ENCODE measurements at regions not wholly inside any gene's neighbourhood (a gene's known extent, or its start where the extent isn't known, plus 50 kb on each side); places are given as distances from the start of the nearest gene placed in this dataset.

DNA sequence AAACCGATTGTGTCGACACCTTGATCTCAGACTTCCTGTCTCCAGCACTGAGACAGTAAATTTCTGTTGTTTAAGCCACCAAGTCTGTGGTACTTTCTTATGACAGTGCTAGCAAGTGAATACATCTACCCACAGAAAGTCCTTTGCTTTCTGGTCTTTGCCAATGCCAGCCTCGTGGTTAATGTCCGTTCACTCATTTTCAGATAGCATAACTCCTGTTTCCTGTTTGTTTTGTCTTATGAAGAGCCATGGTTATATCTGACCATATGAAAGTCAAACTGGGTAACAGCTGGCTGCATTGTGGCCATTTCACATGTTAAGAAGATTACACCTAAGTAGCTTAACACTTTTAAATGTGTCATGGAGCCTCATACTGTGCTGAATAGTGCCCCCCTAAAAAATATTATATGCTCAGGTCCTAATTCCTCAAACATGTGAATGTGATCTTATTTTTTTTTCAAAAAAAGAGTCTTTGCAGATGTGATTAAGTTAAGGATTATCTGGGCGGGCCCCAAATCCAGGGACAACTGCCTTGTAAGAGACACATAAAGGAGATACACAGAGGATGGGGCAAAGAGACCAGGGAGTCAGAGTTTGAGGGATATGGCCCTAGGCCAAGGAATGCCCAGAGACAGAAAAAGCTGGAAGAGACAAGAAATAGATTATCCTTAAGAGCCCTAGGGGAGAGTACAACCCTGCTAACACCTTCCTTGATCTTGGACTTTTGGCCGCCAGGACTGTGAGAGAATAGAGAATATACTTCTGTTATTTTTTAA, 118.0 kb downstream of the KCNE4 start:
- DNase-seq = no peak
- no peak for ATAC-seq
- WGBS, 2 donors = 52 to 70% methylated on average over 6 of the region's 6 CpGs
- H3K4me1 ChIP-seq = no peaks in the 10 kb centered on the region
- no peaks in the 10 kb centered on the region for H3K27me3 ChIP-seq
- H3K27ac ChIP-seq = no peak overlapping the region
- TF ChIP-seq, protein P1, sequence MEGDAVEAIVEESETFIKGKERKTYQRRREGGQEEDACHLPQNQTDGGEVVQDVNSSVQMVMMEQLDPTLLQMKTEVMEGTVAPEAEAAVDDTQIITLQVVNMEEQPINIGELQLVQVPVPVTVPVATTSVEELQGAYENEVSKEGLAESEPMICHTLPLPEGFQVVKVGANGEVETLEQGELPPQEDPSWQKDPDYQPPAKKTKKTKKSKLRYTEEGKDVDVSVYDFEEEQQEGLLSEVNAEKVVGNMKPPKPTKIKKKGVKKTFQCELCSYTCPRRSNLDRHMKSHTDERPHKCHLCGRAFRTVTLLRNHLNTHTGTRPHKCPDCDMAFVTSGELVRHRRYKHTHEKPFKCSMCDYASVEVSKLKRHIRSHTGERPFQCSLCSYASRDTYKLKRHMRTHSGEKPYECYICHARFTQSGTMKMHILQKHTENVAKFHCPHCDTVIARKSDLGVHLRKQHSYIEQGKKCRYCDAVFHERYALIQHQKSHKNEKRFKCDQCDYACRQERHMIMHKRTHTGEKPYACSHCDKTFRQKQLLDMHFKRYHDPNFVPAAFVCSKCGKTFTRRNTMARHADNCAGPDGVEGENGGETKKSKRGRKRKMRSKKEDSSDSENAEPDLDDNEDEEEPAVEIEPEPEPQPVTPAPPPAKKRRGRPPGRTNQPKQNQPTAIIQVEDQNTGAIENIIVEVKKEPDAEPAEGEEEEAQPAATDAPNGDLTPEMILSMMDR (IDR thresholded peaks at IDR 0.05) = no peak
- intact Hi-C loops (cut with DNase I) = no loop called here
- no peak for FAIRE-seq
- H3K4me3 ChIP-seq = no peak overlapping the region
- no peaks in the 10 kb centered on the region for H3K36me3 ChIP-seq
- no peaks in the 10 kb centered on the region for H3K9me3 ChIP-seq

DNA sequence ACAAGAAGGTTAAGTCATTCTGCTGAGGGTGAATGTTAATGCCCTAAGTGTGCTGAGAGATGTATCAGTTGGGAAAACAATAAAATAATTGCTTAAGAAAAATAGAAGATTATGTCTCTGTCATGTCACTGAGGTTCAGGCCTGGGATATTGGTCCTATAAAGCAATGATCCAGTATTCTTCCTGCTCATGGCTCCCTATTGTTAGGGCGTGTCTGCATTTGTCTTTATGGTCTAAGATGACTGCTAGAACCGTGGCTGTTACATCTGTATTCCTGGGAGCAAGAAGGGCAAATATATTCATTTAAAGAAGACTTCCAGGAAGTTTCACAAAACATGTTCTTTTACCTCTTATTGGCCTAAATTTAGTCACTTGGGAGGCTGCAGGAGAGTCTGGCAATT, 125.0 kb downstream of the KCNE4 start:
- no peak for ATAC-seq
- TF ChIP-seq, protein P1 (IDR thresholded peaks at IDR 0.05) = no peak

DNA sequence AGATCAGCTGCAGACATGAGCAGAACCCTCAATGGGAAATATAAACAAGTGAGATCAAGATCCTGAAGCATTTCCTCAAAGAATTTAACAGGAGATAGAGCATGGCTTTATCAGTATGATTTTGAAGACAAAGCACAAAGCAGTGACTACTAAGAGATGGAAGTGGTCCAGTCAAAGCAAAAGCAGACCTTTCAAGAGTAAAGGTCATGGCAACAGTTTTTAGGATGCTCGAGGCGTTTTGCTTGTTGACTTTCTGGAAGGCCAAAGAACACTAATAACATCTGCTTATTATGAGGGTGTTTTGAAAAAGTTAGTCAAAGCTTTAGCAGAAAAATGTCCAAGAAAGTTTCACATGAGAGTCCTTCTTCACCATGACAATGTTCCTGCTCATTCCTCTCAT, 128.5 kb downstream of the KCNE4 start:
- Histone ChIP-seq H3K4me1 (no peaks in the 10 kb centered on the region), H3K36me3 (no peaks in the 10 kb centered on the region), H3K27me3 (no peaks in the 10 kb centered on the region), H3K27ac (no peak overlapping the region), H3K9me3 (no peaks in the 10 kb centered on the region), H3K4me3 (no peak overlapping the region)
- FAIRE-seq = no peak
- intact Hi-C loops (cut with DNase I) = no loop called here
- no peak for DNase-seq
- TF ChIP-seq, protein P1 (IDR thresholded peaks at IDR 0.05) = no peak
- 52 to 59% methylated on average over 2 of the region's 2 CpGs for WGBS, 2 donors
- ATAC-seq = no peak

More for the DNA sequence above, 125.0 kb downstream of the KCNE4 start:
- H3K9me3 ChIP-seq = no peaks in the 10 kb centered on the region
- no peak overlapping the region for H3K27ac ChIP-seq
- no peak for DNase-seq
- no peak for FAIRE-seq
- H3K4me1 ChIP-seq = no peaks in the 10 kb centered on the region
- no peak overlapping the region for H3K4me3 ChIP-seq
- no peaks in the 10 kb centered on the region for H3K36me3 ChIP-seq
- WGBS, 2 donors = 59 to 65% methylated on average over 2 of the region's 2 CpGs
- H3K27me3 ChIP-seq = no peaks in the 10 kb centered on the region
- intact Hi-C loops (cut with DNase I) = no loop called here

DNA sequence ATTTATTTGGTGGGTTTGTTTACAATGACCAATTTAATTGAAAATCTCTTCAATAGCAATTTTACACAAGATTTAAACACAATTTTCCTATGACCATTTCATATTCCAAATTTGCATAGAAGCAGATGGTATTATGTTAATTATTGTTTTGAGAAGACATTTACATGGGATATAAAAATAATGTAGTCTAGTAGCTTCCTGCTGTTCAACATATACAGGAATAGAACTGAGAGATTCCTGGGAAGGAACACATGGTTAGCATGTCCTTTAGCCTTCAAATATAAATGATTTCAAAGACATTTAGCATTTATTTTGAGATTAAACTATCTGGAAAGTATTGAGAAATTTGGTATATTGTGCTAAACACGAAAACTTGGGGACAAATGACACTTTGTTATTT, 129.6 kb downstream of the KCNE4 start:
- DNase-seq (no peak), FAIRE-seq (peak; percentile 60), ATAC-seq (no peak)
- no peak overlapping the region for H3K27ac ChIP-seq
- 46% methylated on average over 1 of the region's 1 CpG for WGBS, 2 donors
- no peak overlapping the region for H3K4me3 ChIP-seq
- TF ChIP-seq, protein P1 (IDR thresholded peaks at IDR 0.05) = no peak
- H3K4me1 ChIP-seq = no peaks in the 10 kb centered on the region
- intact Hi-C loops (cut with DNase I) = no loop called here
- no peaks in the 10 kb centered on the region for H3K36me3 ChIP-seq
- H3K9me3 ChIP-seq = no peaks in the 10 kb centered on the region
- H3K27me3 ChIP-seq = no peaks in the 10 kb centered on the region

DNA sequence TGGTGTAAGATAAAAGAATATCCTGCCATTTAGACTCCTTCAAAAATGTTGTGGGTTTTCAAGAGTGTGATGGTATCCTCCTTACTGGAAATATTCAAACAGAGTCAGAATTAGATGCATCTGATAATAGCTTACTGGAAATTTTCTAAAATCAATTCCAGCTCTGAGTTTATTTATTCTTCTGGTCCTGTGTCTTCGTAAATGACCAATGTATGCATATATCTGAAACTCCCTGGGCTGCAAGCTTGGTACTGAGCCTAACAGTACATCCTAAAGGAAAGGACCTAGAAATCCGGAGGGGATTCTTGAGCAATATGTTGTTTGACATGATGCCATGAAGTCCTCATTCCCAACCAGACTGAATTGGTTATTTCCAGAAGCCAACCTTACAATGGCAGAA, 130.4 kb downstream of the KCNE4 start:
- intact Hi-C loops (cut with DNase I) = no loop called here
- no peaks in the 10 kb centered on the region for H3K27me3 ChIP-seq
- no peaks in the 10 kb centered on the region for H3K9me3 ChIP-seq
- no peak overlapping the region for H3K4me3 ChIP-seq
- ATAC-seq = no peak
- no peak for FAIRE-seq
- TF ChIP-seq, protein P1 (IDR thresholded peaks at IDR 0.05) = no peak
- no peaks in the 10 kb centered on the region for H3K36me3 ChIP-seq
- no peaks in the 10 kb centered on the region for H3K4me1 ChIP-seq
- H3K27ac ChIP-seq = no peak overlapping the region
- DNase-seq = no peak
- 62 to 66% methylated on average over 2 of the region's 2 CpGs for WGBS, 2 donors
